GM12872 (cell line): ENCODE measurements at regions not wholly inside any gene's neighbourhood (a gene's known extent, or its start where the extent isn't known, plus 50 kb on each side); places are given as distances from the start of the nearest gene placed in this dataset.

Source experiments
- CTCF ChIP-seq: IDR thresholded peaks from 3 replicates; pipeline ENCODE4 v1.5.1; 2011; ENCODE audit warnings: low read depth, mild to moderate bottlenecking, low read length, moderate library complexity; ENCODE audit not compliant: insufficient read depth

GRCh38 chr11:69966583-69966835 is 111.6 kb upstream of the ANO1 start:
- no peak for TF ChIP-seq CTCF

- no peak for TF ChIP-seq CTCF
These were observed 111.1 kb upstream of the ANO1 start for GRCh38 chr11:69966910-69967483.

- TF ChIP-seq CTCF = no peak
These were observed 110.6 kb upstream of the ANO1 start for GRCh38 chr11:69967484-69967883.

GRCh38 chr11:69968396-69969347 is 109.4 kb upstream of the ANO1 start:
- TF ChIP-seq CTCF = no peak

- no peak for TF ChIP-seq CTCF
These were observed 108.0 kb upstream of the ANO1 start for GRCh38 chr11:69969890-69970784.

- no peak for TF ChIP-seq CTCF
These were observed 107.2 kb upstream of the ANO1 start for GRCh38 chr11:69970785-69971535.
